ENCODE measurements at regions not wholly inside any gene's neighbourhood (a gene's known extent, or its start where the extent isn't known, plus 50 kb on each side); places are given as distances from the start of the nearest gene placed in this dataset.

- DNase-seq (ENCODE audit: low read depth): no peak
Observed at GRCh38 chr9:107431461-107431860, 58.1 kb downstream of the KLF4 start.

GRCh38 chr9:107430071-107430470 lies 59.5 kb downstream of the KLF4 start:
- DNase-seq (ENCODE audit: low read depth): no peak

- DNase-seq (ENCODE audit: low read depth): no peak
Observed at GRCh38 chr9:107426126-107426525, 63.4 kb downstream of the KLF4 start.

GRCh38 chr9:107425101-107426025 lies 64.2 kb downstream of the KLF4 start:
- peak; percentile 77 for DNase-seq (ENCODE audit: low read depth)

GRCh38 chr9:107423540-107423939 lies 66.0 kb downstream of the KLF4 start:
- DNase-seq (ENCODE audit: low read depth): no peak

- peak; percentile 72 for DNase-seq (ENCODE audit: low read depth)
Observed at GRCh38 chr9:107422189-107423185, 67.1 kb downstream of the KLF4 start.

GRCh38 chr9:107410420-107410819 lies 79.1 kb downstream of the KLF4 start:
- no peak for DNase-seq (ENCODE audit: low read depth)

- no peak for DNase-seq (ENCODE audit: low read depth)
Observed at GRCh38 chr9:107409581-107410389, 79.8 kb downstream of the KLF4 start.

GRCh38 chr9:107407675-107408074 lies 81.9 kb downstream of the KLF4 start:
- DNase-seq (ENCODE audit: low read depth): no peak

- DNase-seq (ENCODE audit: low read depth): no peak
Observed at GRCh38 chr9:107405511-107405910, 84.1 kb downstream of the KLF4 start.

- DNase-seq (ENCODE audit: low read depth): no peak
Observed at GRCh38 chr9:107404736-107405135, 84.8 kb downstream of the KLF4 start.

- DNase-seq (ENCODE audit: low read depth): peak; percentile 32
Observed at GRCh38 chr9:107404161-107404560, 85.4 kb downstream of the KLF4 start.

- DNase-seq (ENCODE audit: low read depth): no peak
Observed at GRCh38 chr9:107397076-107398044, 92.2 kb downstream of the KLF4 start.

- no peak for DNase-seq (ENCODE audit: low read depth)
Observed at GRCh38 chr9:107394264-107394663, 95.3 kb downstream of the KLF4 start.

- DNase-seq (ENCODE audit: low read depth): no peak
Observed at GRCh38 chr9:107390778-107391177, 98.8 kb downstream of the KLF4 start.

- no peak for DNase-seq (ENCODE audit: low read depth)
Observed at GRCh38 chr9:107390279-107390678, 99.3 kb downstream of the KLF4 start.

- DNase-seq (ENCODE audit: low read depth): peak; percentile 35
Observed at GRCh38 chr9:107389617-107390071, 99.9 kb downstream of the KLF4 start.

- DNase-seq (ENCODE audit: low read depth): no peak
Observed at GRCh38 chr9:107388890-107389289, 100.7 kb downstream of the KLF4 start.

- DNase-seq (ENCODE audit: low read depth): no peak
Observed at GRCh38 chr9:107387409-107387808, 102.2 kb downstream of the KLF4 start.

- DNase-seq (ENCODE audit: low read depth): no peak
Observed at GRCh38 chr9:107386396-107386795, 103.2 kb downstream of the KLF4 start.
